ENCODE measurements at regions not wholly inside any gene's neighbourhood (a gene's known extent, or its start where the extent isn't known, plus 50 kb on each side); places are given as distances from the start of the nearest gene placed in this dataset.

DNA sequence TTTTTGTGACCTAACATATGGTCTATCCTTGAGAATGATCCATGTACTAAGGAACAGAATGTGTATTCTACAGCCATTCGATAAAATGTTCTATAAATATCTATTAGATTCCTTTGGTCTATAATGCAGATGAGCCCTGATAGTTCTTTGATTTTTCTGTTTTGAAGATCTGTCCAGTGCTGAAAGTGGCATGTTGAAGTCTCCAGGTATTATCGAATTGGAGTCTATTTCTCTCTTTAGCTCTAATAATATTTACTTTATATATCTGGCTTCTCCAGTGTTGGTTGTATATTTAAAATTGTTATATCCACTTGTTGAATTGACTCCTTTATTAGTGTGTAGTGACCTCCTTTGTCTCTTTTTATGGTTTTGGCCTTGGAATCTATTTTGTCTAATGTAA is 377.9 kb downstream of the ARL6IP6 start:
- no peak for DNase-seq

DNA sequence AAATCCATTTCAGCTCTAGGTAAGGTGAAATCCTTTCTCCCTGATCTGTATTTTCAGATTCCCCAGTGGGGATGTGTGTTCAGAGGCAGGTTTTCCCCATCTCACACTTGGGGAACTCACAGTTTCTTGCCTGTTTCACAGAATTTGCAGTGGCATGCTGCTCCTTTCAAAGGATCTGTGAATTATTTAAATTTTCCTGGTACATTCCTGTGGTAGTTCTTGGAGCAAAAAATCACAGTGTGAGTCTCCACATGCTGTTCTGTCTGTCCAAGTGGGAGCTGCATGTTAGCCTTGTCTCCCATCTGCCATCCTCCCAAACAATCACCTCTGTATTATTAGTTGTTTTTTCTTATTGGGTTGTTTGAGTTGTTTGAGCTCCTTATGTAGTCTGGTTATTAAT is 372.9 kb downstream of the ARL6IP6 start:
- no peak for DNase-seq

DNA sequence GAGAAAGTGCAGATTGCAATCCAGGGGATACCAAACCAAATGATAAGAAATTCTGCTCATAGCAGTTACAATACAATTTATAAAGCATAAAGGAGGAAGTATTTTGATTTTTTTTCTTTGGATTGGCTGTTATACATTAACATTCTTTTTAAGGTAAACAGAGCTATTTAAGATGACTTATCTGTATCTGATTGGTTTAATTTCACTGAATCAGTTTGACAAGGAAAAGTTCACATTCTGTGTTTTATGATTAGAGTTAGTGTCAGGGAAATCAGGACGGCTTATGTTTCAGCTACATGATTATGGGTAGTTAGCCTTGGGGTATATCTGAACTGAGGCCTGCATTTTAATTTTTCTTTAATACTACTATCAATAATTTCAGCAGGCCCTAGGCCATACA is 360.9 kb downstream of the ARL6IP6 start:
- no peak for DNase-seq

DNA sequence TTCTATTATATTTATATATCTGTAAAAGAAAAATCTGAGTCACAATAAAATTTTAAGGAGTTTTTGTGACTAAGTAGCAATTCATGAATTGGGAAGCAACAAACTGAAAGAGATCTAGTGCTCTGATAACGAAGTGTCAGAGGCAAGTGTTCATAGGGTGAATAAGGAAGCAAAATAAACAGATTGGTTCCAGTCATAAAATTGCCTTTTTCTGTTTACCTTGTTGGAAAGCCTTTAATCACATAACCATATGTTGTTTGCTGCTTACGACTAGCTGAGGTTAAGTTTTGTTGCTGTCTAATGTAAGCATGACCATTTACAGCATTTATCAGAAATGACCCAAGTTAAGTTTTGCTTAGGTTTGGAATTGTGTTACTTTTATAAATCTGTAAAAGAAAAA is 358.9 kb downstream of the ARL6IP6 start:
- DNase-seq = no peak

DNA sequence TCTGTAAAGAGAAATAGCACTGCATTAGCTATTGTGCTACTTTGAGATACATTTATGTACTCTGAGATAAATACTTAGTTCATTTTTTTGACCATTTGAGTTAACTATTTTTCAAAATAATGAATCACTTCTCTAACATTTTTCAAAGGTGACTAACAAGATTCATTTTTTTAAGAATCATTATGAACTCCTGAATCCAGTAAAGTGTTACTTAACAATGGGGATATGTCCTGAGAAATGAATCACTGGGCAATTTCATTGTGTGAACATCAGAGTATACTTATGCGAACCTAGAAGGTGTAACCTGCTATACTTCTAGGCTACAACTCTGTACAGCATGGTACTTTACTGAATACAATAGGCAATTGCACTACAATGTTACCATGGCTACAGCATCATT is 355.8 kb downstream of the ARL6IP6 start:
- DNase-seq = no peak

DNA sequence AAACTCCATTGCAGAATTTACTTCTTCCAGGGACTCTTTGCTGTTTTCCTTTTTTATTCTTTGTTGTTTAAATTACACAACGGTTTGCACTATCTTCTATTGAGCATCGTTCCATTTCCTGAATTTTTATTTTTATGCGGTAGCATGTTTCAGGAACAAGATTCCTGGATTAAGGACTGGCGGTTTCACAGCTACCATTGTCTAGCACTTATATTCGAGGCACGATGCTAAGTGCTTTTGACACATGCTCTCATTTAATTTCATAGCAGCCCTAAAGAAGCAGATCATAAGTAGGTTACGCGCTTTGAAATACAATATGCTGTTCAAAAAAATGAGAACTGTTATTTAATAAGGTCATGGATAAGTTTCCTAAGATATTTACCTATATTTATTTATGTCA is 354.4 kb downstream of the ARL6IP6 start:
- DNase-seq = no peak

DNA sequence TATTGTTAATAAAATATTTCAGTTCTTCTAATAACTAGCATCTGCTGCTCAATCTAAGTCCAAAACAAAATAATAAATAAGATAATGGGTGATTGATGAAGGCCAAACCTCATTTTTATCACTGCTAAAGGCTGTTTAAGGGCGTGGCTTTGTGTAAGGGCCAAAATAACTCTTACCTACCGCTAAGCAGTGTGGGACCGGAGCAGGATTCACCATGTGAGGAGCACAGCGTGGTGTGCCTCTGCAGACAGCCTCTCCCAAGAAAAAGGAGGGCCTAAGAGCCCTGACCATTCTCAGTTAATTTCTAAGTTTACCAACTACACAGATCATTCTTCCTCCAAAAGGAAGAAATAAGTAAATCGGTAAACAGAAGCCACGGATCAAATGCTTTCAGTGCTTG is 353.7 kb downstream of the ARL6IP6 start:
- DNase-seq = no peak

DNA sequence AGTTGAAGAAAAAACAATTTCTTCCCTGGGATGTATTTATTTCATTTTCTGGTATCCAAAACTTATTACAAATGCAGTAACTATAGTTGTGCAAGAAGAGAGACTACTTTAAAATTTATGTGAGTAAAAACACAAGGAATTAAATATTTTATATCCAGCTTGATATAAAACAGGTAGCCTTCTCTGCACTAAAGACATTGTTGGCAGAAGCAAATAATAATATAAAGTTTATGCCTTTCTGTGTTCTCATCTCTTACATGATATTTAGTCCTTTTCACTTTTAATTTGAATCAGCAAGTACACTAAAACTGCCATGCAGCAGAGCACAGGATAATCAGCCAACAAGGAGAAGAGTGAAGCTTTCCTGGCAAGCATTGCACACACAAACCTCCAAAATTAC is 352.7 kb downstream of the ARL6IP6 start:
- no peak for DNase-seq

DNA sequence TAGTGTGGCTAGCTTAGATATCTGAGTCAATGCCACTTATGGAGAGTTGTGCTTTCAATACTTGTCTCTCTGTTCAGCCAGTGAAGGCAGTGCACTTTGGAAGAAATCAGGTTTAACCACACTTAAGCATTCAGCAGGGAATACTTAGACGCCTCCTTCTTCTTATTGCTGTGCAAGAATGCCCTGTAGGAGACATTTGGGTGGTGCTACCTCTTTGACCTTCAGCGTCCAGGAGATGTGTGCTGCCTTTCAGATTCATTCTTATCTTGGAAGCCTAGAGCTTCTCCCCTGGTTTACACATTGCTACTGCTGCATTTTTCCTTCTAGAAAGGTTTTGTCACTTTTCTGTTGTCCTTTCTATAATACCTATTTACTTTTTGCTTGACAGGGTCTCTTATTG is 350.5 kb downstream of the ARL6IP6 start:
- DNase-seq = no peak

DNA sequence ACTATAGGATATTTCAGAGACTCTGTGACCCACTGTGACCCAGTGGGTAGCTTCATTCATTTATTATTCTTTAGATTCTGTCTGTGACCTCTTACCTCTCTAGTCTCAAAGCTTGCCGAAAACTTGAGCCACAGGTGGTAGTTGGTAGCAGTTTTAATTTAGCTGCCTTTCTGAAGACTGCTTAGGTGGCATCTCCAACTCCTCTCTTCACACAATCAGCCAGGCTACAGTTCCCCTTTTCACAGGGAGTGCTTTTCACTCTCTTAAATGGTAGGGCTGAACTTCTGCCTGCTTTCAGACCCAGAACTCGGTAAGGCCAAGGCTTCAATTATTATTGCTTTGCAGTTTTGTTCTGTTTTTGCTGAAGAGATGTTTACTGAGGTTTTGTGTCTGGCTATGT is 349.6 kb downstream of the ARL6IP6 start:
- no peak for DNase-seq

DNA sequence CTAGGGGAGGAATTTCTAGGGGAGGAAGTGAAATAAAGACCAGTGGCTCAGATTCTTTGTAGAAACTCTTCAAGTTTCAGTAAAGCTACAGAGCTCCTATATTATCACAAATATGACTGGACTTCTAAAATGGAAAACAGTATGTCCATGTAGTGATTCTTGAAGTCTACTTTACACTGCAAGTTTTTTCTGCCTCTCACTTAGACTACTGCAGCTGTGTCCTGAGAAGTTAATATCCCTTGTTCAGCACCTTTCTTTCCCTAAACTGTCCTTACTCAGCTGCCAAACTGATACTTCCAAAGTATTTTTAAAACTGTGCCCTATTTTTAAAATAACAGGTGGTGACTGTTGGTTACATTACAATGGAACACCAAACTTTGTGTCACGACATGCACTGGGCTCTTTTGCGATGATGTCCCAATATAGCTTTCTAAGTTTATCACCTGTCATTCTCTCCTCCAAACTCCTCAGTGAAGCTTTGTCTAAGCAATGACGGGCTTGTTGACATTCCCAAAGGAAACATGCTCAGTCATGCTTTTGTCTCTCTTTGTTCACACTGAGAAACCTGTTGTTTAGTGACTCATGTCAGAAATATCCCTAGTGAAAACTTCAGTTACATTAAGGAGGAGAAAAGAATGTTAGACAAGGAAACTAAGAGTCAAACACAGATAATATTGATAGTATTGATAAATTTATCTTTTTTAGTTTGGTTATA is 341.1 kb downstream of the ARL6IP6 start:
- DNase-seq = no peak

DNA sequence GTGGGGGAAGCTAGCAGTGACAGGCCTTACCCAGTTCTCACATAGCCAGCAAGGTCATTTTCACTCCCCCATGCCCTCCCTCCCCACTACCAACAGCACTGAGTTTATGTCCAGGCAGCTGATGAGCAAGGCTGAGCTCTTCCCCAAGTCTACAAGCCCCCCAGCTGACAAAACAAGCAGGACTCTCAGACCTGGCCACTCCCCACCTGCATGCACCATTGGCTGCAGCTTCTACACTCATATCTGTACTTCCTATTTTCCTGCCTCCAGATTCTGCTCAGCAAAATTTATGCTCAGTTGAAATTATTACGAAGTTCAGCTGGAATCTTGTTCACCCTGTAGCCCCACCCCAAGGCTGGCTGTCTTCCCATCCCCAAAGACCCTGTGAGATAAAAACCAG is 339.3 kb downstream of the ARL6IP6 start:
- DNase-seq = no peak

DNA sequence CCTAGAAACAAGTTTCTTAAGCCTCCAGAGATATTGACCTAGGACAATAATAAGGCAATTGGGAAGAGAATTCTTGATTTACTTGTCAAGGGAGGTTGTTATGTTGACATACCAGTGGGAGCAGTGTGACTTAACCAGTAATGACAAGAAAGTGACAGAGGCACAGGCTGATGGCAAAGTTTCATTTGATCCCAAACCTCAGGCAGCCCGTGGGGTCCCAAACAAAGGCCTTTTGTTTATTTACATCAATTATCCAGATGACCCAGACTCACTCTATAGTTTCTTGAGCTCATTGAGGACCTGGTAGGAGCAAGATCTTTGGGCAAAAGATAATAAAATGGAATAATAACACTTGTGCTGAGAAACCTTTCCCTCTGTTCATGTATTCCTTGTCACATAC is 336.8 kb downstream of the ARL6IP6 start:
- DNase-seq = no peak

DNA sequence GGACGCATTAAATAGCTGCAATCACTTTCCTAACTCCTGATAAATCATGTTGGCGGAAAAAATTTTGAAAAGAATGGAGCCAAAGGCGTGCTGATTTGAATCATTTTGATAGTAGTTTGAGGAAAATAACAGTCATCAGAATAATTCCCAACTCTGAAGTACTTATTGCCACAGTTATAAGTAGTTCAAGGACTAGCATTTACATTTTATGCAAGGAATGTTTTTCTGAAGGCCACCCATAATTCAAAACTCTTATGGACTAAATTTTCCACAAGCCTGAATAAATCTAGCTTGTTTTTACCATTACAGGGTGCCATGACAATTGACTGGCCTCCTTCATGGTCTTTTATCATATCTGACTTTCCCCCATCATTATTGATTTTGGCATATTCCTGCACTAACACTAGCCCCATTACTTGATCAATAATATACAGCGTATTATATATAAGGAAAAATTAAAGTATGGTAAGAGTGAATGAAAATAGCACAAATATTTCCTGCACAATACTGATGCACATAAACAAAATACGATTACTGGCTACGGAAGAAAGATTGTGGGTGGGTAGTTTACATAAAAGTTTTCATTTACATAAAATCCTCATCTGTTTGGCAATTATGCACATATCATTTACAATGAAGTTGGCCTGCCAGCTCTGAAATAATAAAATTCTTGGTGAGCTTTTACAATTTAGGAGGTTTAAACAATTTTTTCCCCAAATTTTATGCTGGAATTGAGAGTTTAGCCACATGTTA is 334.6 kb downstream of the ARL6IP6 start:
- no peak for DNase-seq

DNA sequence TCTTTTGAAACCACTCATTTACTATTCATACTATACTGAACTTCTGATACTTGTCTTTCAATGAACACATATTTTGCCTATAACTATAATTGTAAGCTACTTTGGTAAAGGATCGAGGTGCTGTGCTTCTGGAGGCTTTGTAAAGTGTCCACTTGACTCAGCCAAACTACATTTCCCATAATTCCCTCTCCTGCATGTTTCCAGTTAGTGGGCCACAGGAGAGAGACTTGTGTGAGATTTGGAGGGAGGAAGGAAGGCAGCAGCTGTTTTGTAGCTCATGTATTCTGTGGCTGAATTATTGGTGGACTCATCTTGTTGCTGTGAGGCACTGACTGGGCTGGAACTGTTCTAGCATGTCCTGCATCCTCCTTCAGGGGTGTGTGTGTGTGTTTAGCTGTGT is 328.8 kb downstream of the ARL6IP6 start:
- no peak for DNase-seq

DNA sequence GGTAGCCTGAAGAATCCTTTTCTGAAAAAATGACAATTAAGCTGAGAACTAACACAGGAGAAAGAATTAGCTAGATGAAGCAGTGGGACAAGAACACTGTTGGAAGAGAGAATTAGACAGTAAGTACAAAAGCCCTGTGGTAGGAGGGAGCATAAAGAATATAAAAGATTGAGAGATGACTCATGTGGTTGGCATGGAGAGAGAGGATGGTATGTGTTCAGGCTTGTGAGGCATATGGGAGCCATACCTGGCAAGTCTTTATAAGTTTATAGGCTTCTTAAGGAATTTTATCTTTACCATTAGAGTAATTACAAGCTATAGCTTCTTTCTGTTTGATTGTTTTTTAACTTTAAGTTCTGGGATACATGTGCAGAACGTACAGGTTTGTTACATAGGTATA is 325.0 kb downstream of the ARL6IP6 start:
- no peak for DNase-seq

DNA sequence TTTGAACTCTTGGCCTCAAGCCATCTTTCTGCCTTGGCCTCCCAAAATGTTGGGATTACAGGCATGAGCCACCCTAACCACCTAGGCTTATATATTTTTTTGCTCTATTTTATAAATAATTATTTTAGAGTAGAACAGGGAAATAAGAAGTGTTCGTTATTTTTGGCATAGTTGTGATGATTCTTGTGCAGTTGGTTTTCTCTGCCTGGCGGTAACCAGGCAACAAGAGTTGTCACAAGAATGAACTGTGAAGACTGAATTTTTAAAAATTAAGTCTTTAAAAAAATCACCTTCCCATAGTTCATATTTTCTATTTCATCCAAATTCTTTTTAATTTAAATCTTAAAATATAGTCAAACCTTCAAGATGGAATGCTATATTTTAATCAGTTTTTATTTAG is 310.2 kb downstream of the ARL6IP6 start:
- DNase-seq = no peak

DNA sequence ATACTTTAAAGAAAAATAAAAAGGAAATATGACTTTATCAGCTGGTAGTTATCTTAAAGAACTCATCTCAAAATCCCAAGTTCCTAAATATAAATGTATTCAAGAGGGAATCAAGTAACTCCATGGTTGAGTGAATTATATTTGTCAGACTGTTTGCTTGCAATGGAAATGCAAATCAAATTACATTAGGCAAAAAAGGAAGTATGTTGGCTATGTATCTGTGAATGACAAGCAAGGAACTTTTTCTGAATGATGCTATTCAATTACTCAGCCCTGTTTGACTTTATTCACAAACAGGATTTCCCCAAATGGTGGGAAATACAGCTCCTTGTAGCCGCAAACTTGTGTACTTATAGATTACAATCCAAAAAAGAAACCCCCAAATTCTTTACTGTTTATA is 309.1 kb downstream of the ARL6IP6 start:
- DNase-seq = no peak

DNA sequence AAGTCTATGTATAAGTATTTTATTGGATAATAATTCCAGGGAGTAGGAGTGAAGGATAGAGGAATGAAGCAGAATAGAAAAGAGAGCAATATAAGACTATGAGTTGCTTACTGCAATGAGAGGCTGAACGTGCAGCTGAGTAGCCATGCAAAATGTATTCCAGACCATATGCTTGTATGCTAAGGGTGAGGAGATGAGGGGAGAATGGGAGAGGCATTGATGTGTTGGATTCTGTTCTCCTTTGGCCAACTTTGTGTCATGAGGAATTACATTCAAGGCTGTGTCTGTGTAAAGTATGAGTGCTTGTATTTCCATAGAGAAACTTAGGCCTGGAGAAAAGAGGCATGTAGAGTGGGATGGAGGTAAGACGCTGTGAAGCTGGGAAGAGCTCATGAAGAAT is 301.8 kb downstream of the ARL6IP6 start:
- no peak for DNase-seq

DNA sequence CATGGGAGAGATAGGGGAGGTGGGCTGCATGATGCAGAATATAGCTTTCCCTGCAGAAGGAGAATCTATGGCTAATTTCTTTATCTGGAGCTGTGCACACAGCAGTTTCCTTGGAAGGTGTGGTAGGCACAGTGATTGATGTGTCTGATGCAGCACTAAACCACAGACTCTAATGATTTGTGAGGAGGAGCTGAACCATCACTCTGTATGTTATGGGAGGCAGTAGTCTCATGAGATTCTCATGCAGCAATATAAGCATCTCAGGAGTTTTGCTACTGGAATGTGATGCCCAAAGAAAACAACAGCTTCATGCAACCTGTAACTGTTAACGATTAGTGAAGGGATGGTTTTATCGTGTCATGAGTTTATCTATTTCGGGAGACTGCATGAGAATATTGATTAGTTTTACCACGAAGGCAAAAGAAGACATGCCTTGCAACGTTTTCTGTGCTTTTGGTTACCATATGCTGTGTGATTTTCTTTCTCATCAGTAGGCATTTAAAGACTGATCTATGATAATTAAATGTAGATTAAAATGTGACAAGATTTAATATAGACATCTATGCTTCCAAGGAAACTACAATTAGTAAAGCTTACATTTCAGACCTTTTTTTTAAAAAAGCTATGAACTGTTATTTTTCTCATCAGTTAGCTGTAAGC is 286.8 kb downstream of the ARL6IP6 start:
- DNase-seq = no peak

DNA sequence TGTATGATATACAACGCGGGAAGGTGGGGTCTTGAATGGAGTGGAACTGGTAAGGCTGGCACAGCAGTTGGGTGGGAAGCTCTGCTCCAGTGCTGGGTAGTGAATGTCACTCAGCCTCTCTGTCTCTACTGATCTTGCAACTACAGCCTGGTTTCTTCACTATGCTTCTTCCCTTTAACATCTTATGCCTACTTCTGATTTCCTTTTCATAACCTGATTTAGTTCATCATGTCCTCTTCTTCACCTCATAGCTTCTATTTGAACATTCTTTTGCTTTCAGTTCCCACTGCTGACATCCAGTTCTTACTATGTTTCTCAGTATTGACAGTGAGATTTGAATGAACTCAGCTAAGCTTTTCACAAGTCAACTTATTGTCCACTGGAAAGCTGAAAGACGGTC is 286.2 kb downstream of the ARL6IP6 start:
- DNase-seq = no peak

DNA sequence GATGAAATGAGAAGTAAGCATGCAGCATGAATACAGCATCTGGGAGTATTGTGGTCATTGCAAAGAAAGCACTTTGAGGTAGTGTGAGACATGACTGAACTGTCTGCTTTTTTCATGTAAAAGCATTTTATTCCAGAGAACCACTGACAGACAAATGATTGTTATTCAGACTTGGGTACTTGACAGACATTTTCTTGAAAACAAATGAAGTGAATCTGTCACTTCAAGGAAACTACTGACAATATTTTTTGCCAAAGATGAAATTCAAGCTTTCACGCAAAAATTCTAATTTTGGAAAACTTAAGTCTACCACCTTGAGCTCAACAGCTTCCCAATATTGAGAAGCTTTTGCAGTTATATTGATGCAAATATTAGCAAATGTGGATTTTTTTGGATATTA is 255.7 kb downstream of the ARL6IP6 start:
- no peak for DNase-seq

DNA sequence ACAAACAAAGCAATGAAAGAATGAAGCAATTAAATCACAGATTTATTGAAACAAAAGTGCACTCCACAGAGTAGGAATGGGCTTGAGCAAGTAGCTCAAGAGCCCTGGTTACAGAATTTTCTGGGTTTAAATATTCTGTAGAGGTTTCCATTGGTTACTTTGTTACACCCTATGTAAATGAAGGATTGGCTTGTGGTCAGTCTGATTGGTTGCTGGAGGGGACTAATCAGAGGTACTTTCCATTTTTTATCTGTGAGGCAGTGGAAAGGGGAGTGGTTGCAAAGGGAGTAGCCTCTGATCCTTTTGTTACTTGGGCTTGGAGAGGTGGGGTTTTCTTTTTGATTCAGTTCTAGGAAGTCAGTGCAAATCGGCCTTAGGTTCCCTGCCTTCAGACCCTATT is 253.3 kb downstream of the ARL6IP6 start:
- no peak for DNase-seq

DNA sequence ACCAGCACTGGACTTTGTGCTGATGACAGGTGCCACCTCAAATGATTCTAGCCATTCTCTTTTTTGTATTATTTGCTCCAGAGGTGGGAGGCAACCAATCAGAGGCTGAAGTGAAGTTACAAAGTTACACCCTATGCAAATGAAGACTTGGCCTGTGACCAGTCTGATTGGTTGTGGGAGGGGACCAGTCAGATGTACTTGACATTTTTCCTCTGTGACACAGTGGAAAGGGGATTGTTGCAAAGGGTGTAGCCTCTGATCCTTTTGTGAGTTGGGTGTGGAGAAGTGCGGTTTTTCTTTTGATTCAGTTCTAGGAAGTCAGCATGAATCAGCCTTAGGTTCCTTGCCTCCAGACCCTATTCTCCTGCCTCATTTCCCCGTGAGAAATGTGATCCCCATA is 244.0 kb downstream of the ARL6IP6 start:
- DNase-seq = no peak
